Activated B cell treated with CpG ODN at 0.5 μM for 24 hours (primary cell): ENCODE measurements at regions not wholly inside any gene's neighbourhood (a gene's known extent, or its start where the extent isn't known, plus 50 kb on each side); places are given as distances from the start of the nearest gene placed in this dataset.

ENCODE experiments used
- ATAC-seq: fragments of 200-7000 bp; cut with Tn5 transposase; one replicate; pipeline ENCODE4 v1.10.0; 2021; ENCODE audit warnings: low read depth, mild to moderate bottlenecking, moderate library complexity
- CTCF ChIA-PET: fragments of 350-600 bp; sonication (Branson Sonifier 250); formaldehyde crosslinking; loops from one replicate; lab custom pipeline; 2021; ENCODE audit warnings: antibody characterized with exemption; lab: Charles Lee
- POLR2A ChIA-PET: fragments of 350-600 bp; sonication (Branson Sonifier 250); formaldehyde crosslinking; loops from one replicate; lab custom pipeline; 2021; ENCODE audit warnings: antibody characterized with exemption; lab: Charles Lee
- DNase-seq: peaks from one replicate; pipeline ENCODE4 v3.0.0; 2022
- H3K27ac Mint-ChIP-seq: one replicate; pipeline ENCODE4 v1.8.0; 2020; ENCODE audit warnings: mixed read lengths
- H3K27me3 Mint-ChIP-seq: one replicate; pipeline ENCODE4 v1.8.0; 2021; ENCODE audit warnings: mixed read lengths
- H3K36me3 Mint-ChIP-seq: one replicate; pipeline ENCODE4 v1.8.0; 2021; ENCODE audit warnings: low read depth, mixed read lengths
- H3K4me1 Mint-ChIP-seq: one replicate; pipeline ENCODE4 v1.8.0; 2021; ENCODE audit warnings: mixed read lengths
- H3K4me3 Mint-ChIP-seq: one replicate; pipeline ENCODE4 v1.8.0; 2020; ENCODE audit warnings: mild to moderate bottlenecking, mixed read lengths
- H3K9me3 Mint-ChIP-seq: one replicate; pipeline ENCODE4 v1.8.0; 2020; ENCODE audit warnings: mixed read lengths
- CTCF ChIP-seq: fragments of 200-600 bp; IDR thresholded peaks from one replicate; pipeline ENCODE4 v1.8.0; 2022; ENCODE audit warnings: antibody characterized with exemption, mild to moderate bottlenecking
- intact Hi-C: fragments of 100-400 bp; cut with micrococcal nuclease; formaldehyde crosslinking; loops from one replicate; pipeline ENCODE4 v1.15.1; 2024

GRCh38 chr6:43938178-43939105, 168.4 kb downstream of the VEGFA start:
- TF ChIP-seq CTCF = no peak
- Mint-ChIP-seq H3K4me1 (peaks cover 5% of the 10 kb centered on the region), H3K36me3 (no peaks in the 10 kb centered on the region), H3K27ac (no peak overlapping the region), H3K27me3 (peaks cover 2% of the 10 kb centered on the region), H3K9me3 (no peaks in the 10 kb centered on the region), H3K4me3 (no peak overlapping the region)
- ChIA-PET POLR2A (no interaction called here), CTCF (no interaction called here)
- ATAC-seq (no peak), DNase-seq (no peak)
- intact Hi-C loops = no loop called here

DNA sequence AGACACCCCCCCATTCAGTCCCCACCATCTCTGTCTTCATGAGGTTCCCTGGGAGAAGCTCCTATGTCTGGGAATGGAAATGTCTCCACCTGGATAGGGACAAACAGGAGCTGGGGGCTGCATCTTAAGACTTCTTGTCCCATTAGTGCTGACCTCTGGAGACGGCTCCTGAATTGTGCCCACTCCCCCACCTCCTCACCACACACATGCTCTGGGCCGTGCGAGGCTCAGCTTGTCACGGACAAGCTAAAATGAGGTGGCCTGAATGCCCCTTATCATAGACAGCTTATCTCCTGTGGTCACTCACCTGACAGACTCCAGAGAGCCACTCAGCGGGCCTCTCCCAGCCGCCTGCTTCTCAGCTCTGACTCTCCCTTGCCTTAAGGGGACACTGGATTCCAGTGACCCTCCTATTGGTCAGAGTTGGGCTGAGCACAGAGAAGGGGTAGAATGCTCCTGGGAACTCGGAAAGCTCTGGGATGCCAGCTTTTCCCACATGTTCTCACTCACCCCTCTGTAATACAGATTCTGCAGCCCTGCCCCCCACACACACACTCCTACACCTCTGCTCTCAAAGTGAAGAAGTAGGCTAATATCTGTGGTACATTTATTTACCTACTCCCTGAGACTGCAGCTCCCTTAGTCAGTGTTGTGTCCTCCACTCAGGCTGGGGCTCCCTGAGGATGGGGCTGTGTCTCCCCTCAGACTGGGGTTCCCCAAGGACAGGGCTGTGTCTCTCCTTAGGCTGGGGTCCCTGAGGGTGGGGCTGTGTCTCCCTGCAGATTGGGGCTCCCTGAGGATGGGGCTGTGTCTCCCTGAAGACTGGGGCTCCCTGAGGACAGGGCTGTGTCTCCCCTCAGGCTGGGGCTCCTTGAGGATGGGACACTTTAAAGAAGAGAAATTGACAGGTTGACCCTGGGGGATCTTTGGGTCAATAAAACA, 167.5 kb downstream of the VEGFA start:
- TF ChIP-seq CTCF = no peak
- ChIA-PET CTCF (no interaction called here), POLR2A (no interaction called here)
- ATAC-seq (no peak), DNase-seq (no peak)
- no peaks in the 10 kb centered on the region for H3K36me3 Mint-ChIP-seq
- H3K27ac Mint-ChIP-seq = no peak overlapping the region
- intact Hi-C loops = no loop called here
- no peak overlapping the region for H3K4me3 Mint-ChIP-seq
- H3K27me3 Mint-ChIP-seq = peaks cover 2% of the 10 kb centered on the region
- H3K4me1 Mint-ChIP-seq = peaks cover 5% of the 10 kb centered on the region
- no peaks in the 10 kb centered on the region for H3K9me3 Mint-ChIP-seq

DNA sequence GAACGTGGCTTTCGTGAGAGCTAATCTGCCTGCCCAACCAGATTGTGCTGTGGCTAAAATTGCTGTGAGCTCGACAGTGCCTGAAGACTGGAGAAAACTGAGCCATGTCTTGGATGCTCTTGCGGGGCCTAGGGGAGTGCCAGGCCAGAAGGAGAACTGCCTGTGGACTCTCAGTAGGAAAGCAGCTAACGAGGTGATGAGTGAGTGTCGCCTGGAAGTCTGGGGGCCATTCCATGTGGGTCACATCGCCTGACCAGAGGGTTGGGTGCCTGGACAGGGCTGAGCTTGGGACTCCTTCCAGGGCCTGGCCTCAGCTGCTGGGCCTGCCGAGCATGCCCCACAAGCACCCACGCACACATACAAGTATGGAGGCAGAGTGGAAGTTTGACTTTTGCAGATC, 166.5 kb downstream of the VEGFA start:
- TF ChIP-seq CTCF = no peak
- no peak overlapping the region for H3K27ac Mint-ChIP-seq
- ATAC-seq (no peak), DNase-seq (no peak)
- ChIA-PET POLR2A (no interaction called here), CTCF (no interaction called here)
- H3K27me3 Mint-ChIP-seq = peaks cover 2% of the 10 kb centered on the region
- peaks cover 5% of the 10 kb centered on the region for H3K4me1 Mint-ChIP-seq
- H3K9me3 Mint-ChIP-seq = no peaks in the 10 kb centered on the region
- no peak overlapping the region for H3K4me3 Mint-ChIP-seq
- H3K36me3 Mint-ChIP-seq = no peaks in the 10 kb centered on the region
- intact Hi-C loops = no loop called here

DNA sequence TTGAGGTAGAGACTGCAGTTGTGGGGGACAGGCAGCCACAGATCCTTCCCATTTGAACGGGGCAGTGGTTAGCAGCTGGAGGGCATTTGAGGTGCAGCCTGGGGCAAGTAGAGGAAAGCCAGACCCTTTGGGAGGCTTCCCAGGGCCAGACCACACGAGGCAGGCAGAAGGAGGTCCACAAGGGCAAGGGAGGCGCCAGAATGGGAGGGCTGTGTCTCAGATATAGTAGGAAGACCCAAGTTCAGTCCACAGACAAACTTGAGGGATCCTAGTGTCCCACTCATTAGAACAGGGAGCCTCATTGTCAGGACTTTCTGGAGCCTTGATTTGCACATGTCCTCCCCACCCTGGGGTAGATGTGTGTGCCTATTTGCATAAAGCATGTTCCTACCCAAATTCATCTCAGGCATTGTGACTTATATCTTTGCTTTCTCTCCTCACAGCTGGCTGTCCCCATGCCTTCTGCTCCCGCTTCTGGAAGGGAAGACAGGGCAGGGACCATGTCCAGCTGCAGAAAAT, 166.0 kb downstream of the VEGFA start:
- intact Hi-C loops = no loop called here
- ChIA-PET POLR2A (no interaction called here), CTCF (no interaction called here)
- no peak for TF ChIP-seq CTCF
- Mint-ChIP-seq H3K4me1 (peaks cover 5% of the 10 kb centered on the region), H3K27me3 (peaks cover 2% of the 10 kb centered on the region), H3K27ac (no peak overlapping the region), H3K36me3 (no peaks in the 10 kb centered on the region), H3K9me3 (no peaks in the 10 kb centered on the region), H3K4me3 (no peak overlapping the region)
- DNase-seq (no peak), ATAC-seq (no peak)
